HL-60 (cell line): ENCODE measurements at regions not wholly inside any gene's neighbourhood (a gene's known extent, or its start where the extent isn't known, plus 50 kb on each side); places are given as distances from the start of the nearest gene placed in this dataset.

Experiments used
- DNase-seq, 2 experiments: peaks; one replicate each; pipeline ENCODE4 v3.0.0-alpha.2; 2010 to 2020; ENCODE audit warnings: low read depth in 1 of 2, low spot score in 1 of 2
- H3K27ac ChIP-seq: fragments of 250-450 bp; sonication (Bioruptor Pico); replicated peaks from 2 replicates; pipeline ENCODE4 v1.5.1; 2020; ENCODE audit warnings: mild to moderate bottlenecking, moderate library complexity
- H3K27me3 ChIP-seq: fragments of 250-450 bp; sonication (Bioruptor Pico); 2 replicates; pipeline ENCODE4 v1.5.1; 2021; ENCODE audit warnings: mild to moderate bottlenecking, moderate library complexity; ENCODE audit not compliant: insufficient read depth, poor library complexity, severe bottlenecking
- H3K4me3 ChIP-seq: replicated peaks from 2 replicates; pipeline ENCODE4 v1.5.1; 2011; ENCODE audit warnings: mild to moderate bottlenecking, control low read depth, low read length; ENCODE audit not compliant: insufficient read depth
- CTCF ChIP-seq: IDR thresholded peaks from one replicate; pipeline ENCODE4 v1.5.1; 2011; ENCODE audit warnings: low read length, control low read depth, inconsistent platforms; ENCODE audit not compliant: insufficient read depth
- GABPA ChIP-seq: IDR thresholded peaks from 2 replicates; pipeline ENCODE4 v1.6.1; 2012; ENCODE audit warnings: low read depth
- POLR2AphosphoS5 ChIP-seq: IDR thresholded peaks from 2 replicates; pipeline ENCODE4 v1.6.1; 2012; ENCODE audit warnings: low read depth
- REST ChIP-seq: IDR thresholded peaks from 2 replicates; pipeline ENCODE4 v1.6.1; 2012; ENCODE audit warnings: low read depth; ENCODE audit not compliant: insufficient replicate concordance
- SPI1 ChIP-seq: IDR thresholded peaks from 2 replicates; pipeline ENCODE4 v1.6.1; 2012; ENCODE audit warnings: low read depth, mild to moderate bottlenecking, borderline replicate concordance

- TF ChIP-seq POLR2AphosphoS5 (no peak), REST (no peak), SPI1 (no peak), CTCF (no peak), GABPA (no peak)
- Histone ChIP-seq H3K27me3 (peaks cover 3% of the 10 kb centered on the region), H3K4me3 (no peak overlapping the region), H3K27ac (no peak overlapping the region)
- no peak for DNase-seq
These were observed 270.0 kb downstream of the DACT1 start for GRCh38 chr14:58907803-58908202.

DNA sequence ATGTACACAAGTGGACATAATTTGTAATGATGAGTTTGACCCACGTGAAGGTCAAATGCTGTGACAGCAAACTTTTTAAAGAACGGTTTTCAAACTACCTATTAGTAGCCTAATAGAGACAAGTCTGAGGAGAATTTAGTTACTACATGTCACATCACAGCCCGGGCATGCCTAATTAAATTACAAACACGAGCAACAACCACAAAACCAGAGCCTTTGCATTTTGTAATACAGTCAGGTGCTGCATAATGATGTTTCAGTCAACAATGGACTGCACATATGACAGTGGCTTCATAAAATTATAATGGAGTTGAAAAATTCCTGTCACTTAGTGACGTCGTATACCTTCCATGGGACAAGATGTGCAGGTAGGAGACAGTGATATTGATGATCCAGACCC is 274.5 kb downstream of the DACT1 start:
- Histone ChIP-seq H3K4me3 (no peak overlapping the region), H3K27ac (no peak overlapping the region), H3K27me3 (peaks cover 9% of the 10 kb centered on the region)
- DNase-seq = no peak
- no peak for TF ChIP-seq SPI1
- no peak for TF ChIP-seq POLR2AphosphoS5

GRCh38 chr14:58912799-58913432 is 275.2 kb downstream of the DACT1 start:
- DNase-seq = no peak
- no peak overlapping the region for H3K4me3 ChIP-seq
- H3K27me3 ChIP-seq = peaks cover 9% of the 10 kb centered on the region
- TF ChIP-seq SPI1 = no peak
- TF ChIP-seq GABPA = no peak
- no peak for TF ChIP-seq POLR2AphosphoS5
- no peak for TF ChIP-seq CTCF
- TF ChIP-seq REST = no peak
- H3K27ac ChIP-seq = no peak overlapping the region

DNA sequence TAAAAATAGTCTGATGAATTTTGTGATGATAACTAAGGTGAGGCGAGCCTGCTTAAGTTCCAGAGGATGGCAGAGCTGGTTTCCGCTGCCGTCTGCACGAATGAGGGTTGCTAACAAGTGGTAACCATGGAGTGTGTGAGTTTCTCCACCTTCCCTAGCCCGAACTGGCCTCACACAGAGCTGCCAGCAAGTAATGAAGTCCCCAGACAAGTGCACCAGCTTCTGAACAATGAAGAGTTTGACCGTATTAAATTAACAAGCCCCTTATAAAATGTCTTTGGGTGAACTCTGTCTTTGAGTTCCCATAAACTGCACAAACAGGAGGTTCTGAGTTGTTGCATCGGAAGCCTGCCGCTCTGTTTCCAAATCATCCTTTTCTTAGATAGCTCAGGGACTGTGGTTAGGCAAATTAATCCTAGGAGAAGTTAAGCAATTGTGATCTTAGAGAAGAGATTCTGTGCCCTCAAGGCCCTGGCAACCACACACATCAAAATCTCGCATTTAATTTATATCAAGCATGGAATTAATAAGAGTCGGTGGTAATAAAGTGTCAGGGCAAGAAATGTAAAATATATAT is 274.1 kb upstream of the DAAM1 start:
- H3K4me3 ChIP-seq = no peak overlapping the region
- peaks cover 9% of the 10 kb centered on the region for H3K27me3 ChIP-seq
- H3K27ac ChIP-seq = no peak overlapping the region
- TF ChIP-seq POLR2AphosphoS5 (no peak), SPI1 (no peak), GABPA (no peak), CTCF (no peak), REST (no peak)
- no peak for DNase-seq
